Fibroblast of lung (primary cell): ENCODE measurements at regions not wholly inside any gene's neighbourhood (a gene's known extent, or its start where the extent isn't known, plus 50 kb on each side); places are given as distances from the start of the nearest gene placed in this dataset.

Source experiments
- DNase-seq, 2 donors: peaks; one replicate each; pipeline versions ENCODE4 v3.0.0 to v3.0.0-alpha.2; 2010; ENCODE audit warnings: low read depth in 2 of 2
- H2AFZ ChIP-seq: 2 replicates; pipeline ENCODE4 v1.5.1; 2012; ENCODE audit warnings: low read length, control low read depth, inconsistent platforms
- H3K27ac ChIP-seq: 2 replicates; pipeline ENCODE4 v1.5.1; 2011; ENCODE audit warnings: low read length, control low read depth; ENCODE audit not compliant: insufficient read depth
- H3K27me3 ChIP-seq: 2 replicates; pipeline ENCODE4 v1.5.1; 2011; ENCODE audit warnings: mild to moderate bottlenecking, low read length; ENCODE audit not compliant: control insufficient read depth, insufficient read depth
- H3K36me3 ChIP-seq: 2 replicates; pipeline ENCODE4 v1.5.1; 2011; ENCODE audit warnings: low read length; ENCODE audit not compliant: control insufficient read depth, insufficient read depth
- H3K4me1 ChIP-seq: 2 replicates; pipeline ENCODE4 v1.5.1; 2011; ENCODE audit warnings: low read length; ENCODE audit not compliant: control insufficient read depth, insufficient read depth; ENCODE audit errors: extremely low read depth
- H3K4me2 ChIP-seq: 2 replicates; pipeline ENCODE4 v1.5.1; 2011; ENCODE audit warnings: low read length, control low read depth; ENCODE audit not compliant: insufficient read depth; ENCODE audit errors: extremely low read depth
- H3K4me3 ChIP-seq, 4 experiments: fragments of 200-600 bp in 1 of 4; sonication (generic) in 1 of 4; replicated peaks in 1 of 4; 2 replicates each; pipeline ENCODE4 v1.5.1; 2011 to 2016; ENCODE audit warnings: low read length in 4 of 4, low read depth in 3 of 4, mild to moderate bottlenecking in 3 of 4, control low read depth in 2 of 4, inconsistent platforms in 1 of 4, mixed read lengths in 1 of 4; ENCODE audit not compliant: insufficient read depth in 1 of 4; ENCODE audit errors: control extremely low read depth in 1 of 4
- H3K79me2 ChIP-seq: 2 replicates; pipeline ENCODE4 v1.5.1; 2012; ENCODE audit warnings: mild to moderate bottlenecking, low read length, inconsistent platforms; ENCODE audit not compliant: control insufficient read depth, insufficient read depth
- H3K9ac ChIP-seq: 2 replicates; pipeline ENCODE4 v1.5.1; 2011; ENCODE audit warnings: mild to moderate bottlenecking, low read length, control low read depth; ENCODE audit not compliant: insufficient read depth
- H3K9me3 ChIP-seq: 2 replicates; pipeline ENCODE4 v1.5.1; 2012; ENCODE audit warnings: low read depth, low read length; ENCODE audit not compliant: control insufficient read depth, insufficient read depth
- H4K20me1 ChIP-seq: 2 replicates; pipeline ENCODE4 v1.5.1; 2011; ENCODE audit warnings: low read length; ENCODE audit not compliant: control insufficient read depth, insufficient read depth; ENCODE audit errors: extremely low read depth
- EZH2 ChIP-seq: IDR thresholded peaks from 2 replicates; pipeline ENCODE4 v1.5.1; 2012; ENCODE audit warnings: low read length, control low read depth, mild to moderate bottlenecking; ENCODE audit errors: missing control alignments
- TF ChIP-seq, protein P1 (sequence below), 2 donors: IDR thresholded peaks in 1 of 2; conservative IDR thresholded peaks in 1 of 2; 1 replicate in 1 of 2; 2 replicates in 1 of 2; pipeline ENCODE4 v1.5.1; 2011 to 2012; ENCODE audit warnings: low read length in 2 of 2, control low read depth in 1 of 2, inconsistent platforms in 1 of 2, low read depth in 1 of 2, mild to moderate bottlenecking in 1 of 2

DNA sequence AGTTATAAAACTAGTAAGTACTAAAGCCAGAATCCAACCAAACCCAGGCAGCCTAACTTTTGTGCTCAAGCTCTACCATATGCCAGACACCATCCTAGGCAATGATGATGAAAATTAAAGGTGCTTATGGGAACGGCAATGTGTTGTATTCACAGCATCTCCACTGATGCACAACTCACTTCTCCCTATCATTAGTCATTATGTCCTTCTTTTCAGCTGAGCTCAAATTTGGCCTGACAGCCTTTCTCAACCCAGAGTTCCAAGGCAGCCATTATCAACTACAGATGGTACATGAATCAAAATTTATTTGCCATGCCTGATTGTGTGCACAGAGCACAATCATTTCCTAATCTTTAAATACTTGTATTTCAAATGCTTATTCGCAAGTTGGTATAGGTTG lies 121.6 kb upstream of the TNPO1 start:
- no peaks in the 10 kb centered on the region for H3K4me1 ChIP-seq
- H4K20me1 ChIP-seq = no peaks in the 10 kb centered on the region
- no peaks in the 10 kb centered on the region for H3K79me2 ChIP-seq
- H2AFZ ChIP-seq = no peak overlapping the region
- TF ChIP-seq EZH2 = no peak
- TF ChIP-seq, protein P1, sequence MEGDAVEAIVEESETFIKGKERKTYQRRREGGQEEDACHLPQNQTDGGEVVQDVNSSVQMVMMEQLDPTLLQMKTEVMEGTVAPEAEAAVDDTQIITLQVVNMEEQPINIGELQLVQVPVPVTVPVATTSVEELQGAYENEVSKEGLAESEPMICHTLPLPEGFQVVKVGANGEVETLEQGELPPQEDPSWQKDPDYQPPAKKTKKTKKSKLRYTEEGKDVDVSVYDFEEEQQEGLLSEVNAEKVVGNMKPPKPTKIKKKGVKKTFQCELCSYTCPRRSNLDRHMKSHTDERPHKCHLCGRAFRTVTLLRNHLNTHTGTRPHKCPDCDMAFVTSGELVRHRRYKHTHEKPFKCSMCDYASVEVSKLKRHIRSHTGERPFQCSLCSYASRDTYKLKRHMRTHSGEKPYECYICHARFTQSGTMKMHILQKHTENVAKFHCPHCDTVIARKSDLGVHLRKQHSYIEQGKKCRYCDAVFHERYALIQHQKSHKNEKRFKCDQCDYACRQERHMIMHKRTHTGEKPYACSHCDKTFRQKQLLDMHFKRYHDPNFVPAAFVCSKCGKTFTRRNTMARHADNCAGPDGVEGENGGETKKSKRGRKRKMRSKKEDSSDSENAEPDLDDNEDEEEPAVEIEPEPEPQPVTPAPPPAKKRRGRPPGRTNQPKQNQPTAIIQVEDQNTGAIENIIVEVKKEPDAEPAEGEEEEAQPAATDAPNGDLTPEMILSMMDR (conservative IDR thresholded peaks at IDR 0.05 in 1 of 2, IDR thresholded peaks at IDR 0.05 in 1 of 2; ENCODE audit: low read depth in 1 of 2, low read length in 2 of 2) = no peak
- H3K4me3 ChIP-seq = no peak overlapping the region
- H3K27me3 ChIP-seq = peaks cover 6% of the 10 kb centered on the region
- no peak overlapping the region for H3K27ac ChIP-seq
- H3K36me3 ChIP-seq = no peaks in the 10 kb centered on the region
- no peaks in the 10 kb centered on the region for H3K9me3 ChIP-seq
- no peak for DNase-seq
- no peak overlapping the region for H3K4me2 ChIP-seq
- no peak overlapping the region for H3K9ac ChIP-seq

DNA sequence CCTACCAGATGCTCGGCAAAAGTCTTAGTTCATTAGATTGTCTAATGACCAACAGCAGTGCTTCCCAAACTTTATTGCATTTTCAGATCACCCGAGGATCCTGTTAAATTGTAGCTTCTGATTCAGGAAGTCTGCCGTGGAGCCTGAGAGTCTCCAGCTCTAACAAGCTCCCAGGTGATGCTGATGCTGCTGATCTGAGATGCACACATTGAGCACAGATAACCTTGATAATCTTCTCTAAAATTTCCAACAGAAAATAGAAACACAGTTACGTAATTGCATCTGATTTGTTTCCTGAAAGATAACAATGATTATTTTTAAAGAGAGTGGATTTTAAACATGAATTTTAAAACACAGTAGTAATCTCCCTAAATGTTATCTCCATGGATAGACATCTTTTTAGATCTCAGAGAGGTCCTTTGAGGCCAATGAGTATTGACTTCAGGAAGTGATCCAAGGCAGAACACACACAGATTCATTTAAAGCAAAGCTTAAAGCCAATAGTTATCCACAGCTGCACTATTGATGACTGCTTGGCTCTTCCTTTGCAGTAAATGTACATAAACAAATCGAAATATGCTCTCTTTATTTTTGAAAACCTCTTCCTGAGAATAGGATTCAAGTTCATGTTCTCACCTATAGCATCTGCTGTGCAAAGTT lies 122.8 kb upstream of the TNPO1 start:
- no peak for TF ChIP-seq EZH2
- TF ChIP-seq, protein P1 (conservative IDR thresholded peaks at IDR 0.05 in 1 of 2, IDR thresholded peaks at IDR 0.05 in 1 of 2; ENCODE audit: low read depth in 1 of 2, low read length in 2 of 2) = no peak
- DNase-seq = no peak

DNA sequence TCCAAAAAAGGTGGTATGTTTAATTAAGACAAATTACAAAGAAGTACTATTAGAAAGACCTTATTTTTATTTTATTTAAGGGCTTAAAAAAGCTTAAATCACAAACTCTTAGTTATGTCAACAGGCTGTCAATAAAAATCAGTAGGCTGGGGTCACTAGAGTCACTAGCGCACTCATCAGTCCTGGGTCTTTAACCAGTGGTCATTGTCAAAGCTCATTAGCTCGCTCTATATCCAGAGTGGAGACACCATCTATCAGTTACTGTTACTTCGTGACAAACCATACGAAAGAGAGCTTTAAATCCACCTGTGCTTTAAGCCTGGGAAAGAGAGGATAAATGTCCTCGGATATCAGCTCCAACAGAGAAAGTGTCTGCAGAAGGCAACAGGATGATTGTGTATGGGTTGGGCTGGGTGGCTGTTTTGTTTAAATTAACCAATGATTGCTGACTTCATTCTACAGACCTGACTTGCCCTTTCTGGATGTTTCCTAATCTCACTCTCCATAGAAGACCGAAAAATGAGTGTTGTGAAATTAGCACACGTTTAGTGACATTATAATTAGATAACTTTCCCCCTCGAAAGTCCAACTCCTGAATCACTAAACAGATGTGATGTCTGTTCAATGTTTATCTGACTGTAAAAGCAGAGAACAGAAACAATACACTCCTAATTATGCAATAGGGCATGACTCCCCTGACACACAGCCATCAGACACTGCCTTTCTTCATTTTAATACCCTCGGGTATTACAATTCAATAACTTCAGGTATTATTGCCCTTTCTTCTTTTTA lies 123.6 kb upstream of the TNPO1 start:
- no peaks in the 10 kb centered on the region for H3K79me2 ChIP-seq
- H2AFZ ChIP-seq = no peak overlapping the region
- H3K4me3 ChIP-seq = no peak overlapping the region
- no peak overlapping the region for H3K27ac ChIP-seq
- no peaks in the 10 kb centered on the region for H4K20me1 ChIP-seq
- H3K4me1 ChIP-seq = no peaks in the 10 kb centered on the region
- H3K27me3 ChIP-seq = peaks cover 6% of the 10 kb centered on the region
- no peak overlapping the region for H3K4me2 ChIP-seq
- no peaks in the 10 kb centered on the region for H3K9me3 ChIP-seq
- H3K9ac ChIP-seq = no peak overlapping the region
- TF ChIP-seq, protein P1 (conservative IDR thresholded peaks at IDR 0.05 in 1 of 2, IDR thresholded peaks at IDR 0.05 in 1 of 2; ENCODE audit: low read depth in 1 of 2, low read length in 2 of 2) = no peak
- no peak for TF ChIP-seq EZH2
- H3K36me3 ChIP-seq = no peaks in the 10 kb centered on the region
- DNase-seq = peak in 1 of 2 donors; percentile 70

More for the DNA sequence above, 122.8 kb upstream of the TNPO1 start:
- Histone ChIP-seq H3K4me2 (no peak overlapping the region), H3K9ac (no peak overlapping the region), H3K4me3 (no peak overlapping the region), H2AFZ (no peak overlapping the region), H3K36me3 (no peaks in the 10 kb centered on the region), H3K27me3 (peaks cover 6% of the 10 kb centered on the region), H3K9me3 (no peaks in the 10 kb centered on the region), H3K27ac (no peak overlapping the region), H4K20me1 (no peaks in the 10 kb centered on the region), H3K4me1 (no peaks in the 10 kb centered on the region), H3K79me2 (no peaks in the 10 kb centered on the region)
